Left forelimb (tissue), 1 donor: ENCODE measurements at regions not wholly inside any gene's neighbourhood (a gene's known extent, or its start where the extent isn't known, plus 50 kb on each side); places are given as distances from the start of the nearest gene placed in this dataset.

Experiments
- DNase-seq: peaks from one replicate; pipeline ENCODE4 v3.0.0-alpha.2; 2018; ENCODE audit warnings: low spot score

- no peak for DNase-seq
Measured at GRCh38 chr21:16308269-16308668, 578.5 kb downstream of the USP25 start.

DNA sequence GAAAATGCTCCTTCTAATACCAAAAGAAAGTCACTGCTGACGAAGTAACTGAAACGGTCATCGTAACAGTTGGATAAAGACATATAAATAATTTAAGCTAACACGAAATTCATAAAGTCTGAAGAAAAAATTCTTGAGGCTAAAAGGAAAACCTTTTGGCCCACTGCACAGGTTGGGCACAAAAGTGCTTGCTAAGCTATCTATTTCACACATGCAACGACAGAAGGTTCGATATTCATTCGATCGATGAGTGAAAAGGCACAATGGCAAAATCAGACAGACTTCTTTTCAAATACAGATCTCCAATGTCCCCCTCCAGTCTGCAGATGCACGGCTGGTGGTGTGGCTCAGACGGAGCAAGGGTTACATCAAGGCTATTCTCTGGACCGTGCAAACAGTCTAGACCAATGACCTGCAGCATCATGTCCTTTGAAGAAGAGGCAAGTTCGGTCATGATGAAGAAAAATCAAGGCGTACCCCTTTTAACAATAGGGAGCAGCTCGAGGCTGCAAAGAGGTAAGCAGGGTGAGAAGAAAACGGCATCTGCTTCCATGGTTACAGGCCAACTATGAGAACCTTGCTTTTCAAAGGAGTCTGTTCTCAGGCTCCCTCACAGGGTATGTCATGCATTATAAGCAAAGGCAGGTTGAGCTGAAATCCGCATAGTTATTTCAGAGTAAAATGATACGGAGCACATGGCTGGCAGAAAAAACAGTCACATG, 579.6 kb downstream of the USP25 start:
- no peak for DNase-seq

- DNase-seq: no peak
Measured at GRCh38 chr21:16310176-16310575, 580.4 kb downstream of the USP25 start.

DNA sequence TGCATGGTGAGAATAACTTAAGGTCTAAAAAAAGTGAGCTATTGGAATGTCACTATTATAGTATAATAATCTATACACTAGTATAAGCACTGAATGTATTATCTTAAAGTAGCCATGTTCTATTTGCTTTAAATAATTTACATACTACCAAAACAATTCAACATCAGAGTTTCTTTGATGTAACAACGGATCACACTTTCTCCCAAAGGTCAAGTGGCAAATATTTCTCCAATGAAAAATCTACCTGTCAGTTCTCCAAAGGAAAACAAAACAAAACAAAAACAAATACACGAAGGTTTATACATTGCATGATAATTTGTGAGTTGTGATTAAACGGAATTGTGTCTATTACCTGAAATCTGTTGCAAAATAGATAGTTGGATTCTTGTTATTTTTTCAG, 581.4 kb downstream of the USP25 start:
- DNase-seq: no peak

- no peak for DNase-seq
Measured at GRCh38 chr21:16312321-16312720, 582.5 kb downstream of the USP25 start.

DNA sequence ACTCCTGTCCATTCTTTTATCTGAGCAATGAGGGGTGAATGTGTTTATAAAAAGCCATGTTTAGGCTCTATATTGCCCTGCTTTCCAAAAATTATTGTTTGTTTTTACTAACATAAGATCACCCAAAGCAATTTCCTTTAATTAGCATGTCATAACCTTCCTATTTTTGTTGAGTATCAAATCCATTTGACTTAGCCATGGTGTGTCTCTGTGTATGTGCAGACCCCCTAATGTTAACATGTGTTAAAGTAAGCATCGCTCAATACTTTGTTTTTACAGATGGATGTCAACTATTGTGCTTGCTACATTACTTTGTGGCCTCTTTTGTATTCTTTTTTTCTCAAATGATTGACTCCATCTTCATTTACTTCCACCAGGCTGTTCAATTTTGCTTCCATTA, 585.4 kb downstream of the USP25 start:
- no peak for DNase-seq

- DNase-seq: no peak
Measured at GRCh38 chr21:16318651-16319300, 589.0 kb downstream of the USP25 start.

DNA sequence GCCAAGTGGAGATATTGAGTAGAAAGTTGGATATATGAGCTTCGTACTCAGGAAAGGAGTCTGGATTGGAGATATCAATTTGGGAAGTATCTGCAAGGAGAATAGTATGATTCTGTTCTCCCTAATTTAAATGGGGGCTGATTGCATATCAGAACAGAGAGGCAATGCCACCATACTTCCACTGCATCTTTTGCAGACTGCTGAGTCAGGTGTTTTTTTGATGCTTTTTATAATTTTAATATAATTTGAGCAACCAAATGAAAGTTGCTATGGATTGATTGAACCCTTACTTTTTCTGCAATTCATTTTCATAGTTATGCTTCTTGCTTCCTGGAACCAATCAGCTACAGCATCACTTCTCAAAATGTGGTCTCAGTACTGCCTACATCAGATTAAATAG, 590.3 kb downstream of the USP25 start:
- no peak for DNase-seq

DNA sequence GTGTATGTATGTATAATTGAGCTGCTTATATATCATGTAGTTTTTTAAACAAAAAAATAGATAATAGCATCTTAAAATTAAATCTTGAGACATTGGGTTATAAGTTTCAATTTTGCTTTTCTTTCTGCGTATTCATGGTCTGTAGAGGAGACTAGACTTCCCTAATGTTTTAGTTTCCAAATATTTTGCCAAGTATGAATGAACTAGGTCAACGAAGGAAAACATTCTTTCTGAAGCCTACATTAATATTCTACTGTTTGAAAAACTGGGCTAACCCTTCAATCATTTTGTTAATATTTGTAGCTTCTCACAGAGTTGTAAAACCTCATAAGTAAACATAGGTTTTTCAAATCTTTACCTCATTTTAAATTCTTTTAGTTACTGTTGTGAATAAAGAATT, 592.7 kb downstream of the USP25 start:
- DNase-seq: no peak

DNA sequence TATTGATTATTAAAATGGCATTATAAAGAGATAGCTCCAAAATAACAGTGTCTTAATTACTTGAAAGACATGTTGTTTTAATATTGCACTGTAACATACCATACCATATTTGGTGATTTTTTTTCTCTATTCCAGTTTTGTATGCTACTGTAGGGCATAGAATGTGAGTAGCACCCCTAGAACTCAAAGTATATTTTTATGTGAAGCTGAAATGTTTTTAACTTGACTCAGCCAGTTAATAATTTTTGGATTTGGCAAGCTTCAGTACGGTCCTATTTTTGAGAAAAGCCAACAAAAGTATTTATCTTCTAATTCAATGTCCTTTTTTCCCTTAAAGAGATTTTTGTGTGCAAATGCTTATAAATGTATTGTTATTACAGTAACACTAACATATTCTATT, 593.8 kb downstream of the USP25 start:
- DNase-seq: no peak

- no peak for DNase-seq
Measured at GRCh38 chr21:16324630-16325029, 594.8 kb downstream of the USP25 start.

- no peak for DNase-seq
Measured at GRCh38 chr21:16330082-16330907, 600.5 kb downstream of the USP25 start.

DNA sequence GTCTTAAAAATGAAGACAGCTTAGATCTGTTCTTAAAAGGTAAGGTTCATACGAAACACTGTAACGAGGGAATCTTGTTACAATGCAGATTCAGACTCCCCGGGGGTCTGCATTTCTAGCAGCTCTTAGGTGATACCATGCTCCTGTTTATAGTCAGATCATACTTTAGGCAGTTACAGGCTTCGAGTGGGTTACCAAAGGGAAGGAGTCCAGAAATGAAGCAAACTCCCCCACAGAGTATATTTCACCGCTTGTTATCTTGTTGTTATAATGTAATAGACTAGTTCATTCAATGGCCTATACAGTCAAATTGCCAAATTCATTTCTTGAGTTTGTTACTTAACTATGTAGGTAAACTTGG, 601.1 kb downstream of the USP25 start:
- DNase-seq: no peak

GRCh38 chr21:16337266-16337665, 607.5 kb downstream of the USP25 start:
- no peak for DNase-seq

GRCh38 chr21:16342932-16343331, 613.1 kb downstream of the USP25 start:
- DNase-seq: no peak

DNA sequence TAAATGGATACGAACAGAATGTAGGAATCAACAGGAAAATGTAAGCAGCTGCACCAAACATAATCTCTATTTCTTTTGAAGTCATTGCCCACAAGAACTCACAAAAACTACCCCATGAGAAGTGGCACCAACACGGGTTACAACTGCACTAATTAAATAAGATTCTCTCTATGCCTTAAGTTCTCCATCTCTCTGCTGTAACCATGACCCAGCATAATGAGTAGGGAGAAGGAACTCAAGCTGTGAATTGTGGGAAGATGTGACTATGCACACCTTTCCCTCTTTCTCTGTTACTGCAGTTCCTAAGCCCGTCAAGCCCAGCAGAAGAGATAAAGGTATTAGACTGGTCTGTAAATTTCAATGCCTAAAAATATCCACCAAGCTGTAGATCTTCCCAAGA, 614.0 kb downstream of the USP25 start:
- DNase-seq: no peak

- DNase-seq: no peak
Measured at GRCh38 chr21:16345757-16346156, 616.0 kb downstream of the USP25 start.

DNA sequence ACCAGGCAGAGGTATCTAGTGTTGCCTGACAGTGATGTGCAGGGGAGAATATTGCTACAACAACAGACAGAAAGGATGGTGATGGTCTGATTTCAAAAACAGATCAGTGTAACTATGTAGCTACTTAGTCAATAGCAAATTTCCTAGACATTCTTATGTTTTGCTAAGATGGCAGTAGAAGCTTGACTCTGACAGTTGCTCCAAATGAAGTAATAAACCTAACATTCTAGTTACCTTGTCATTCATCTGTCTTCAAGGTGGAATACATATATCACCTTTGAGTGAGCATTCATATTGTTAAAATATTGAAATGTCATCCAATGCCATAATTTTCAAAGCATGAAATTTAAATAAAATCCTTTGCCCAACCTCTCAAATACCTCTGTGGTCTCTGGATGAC, 617.4 kb downstream of the USP25 start:
- no peak for DNase-seq

DNA sequence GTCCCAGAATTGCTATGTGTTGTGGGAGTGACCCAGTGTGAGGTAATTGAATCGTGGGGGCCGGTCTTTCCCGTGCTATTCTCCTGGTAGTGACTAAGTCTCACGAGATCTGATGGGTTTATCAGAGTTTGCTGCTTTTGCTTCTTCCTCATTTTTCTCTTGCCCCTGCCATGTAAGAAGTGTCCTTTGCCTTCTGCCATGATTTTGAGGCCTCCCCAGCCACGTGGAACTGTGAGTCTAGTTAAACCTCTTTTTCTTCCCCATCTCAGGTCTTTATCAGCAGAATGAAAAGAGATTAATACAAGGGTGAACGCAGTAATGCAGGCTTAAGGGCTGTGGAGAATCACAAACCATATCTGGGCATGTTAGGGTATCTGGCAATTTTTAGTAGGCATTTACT, 624.0 kb downstream of the USP25 start:
- DNase-seq: no peak

DNA sequence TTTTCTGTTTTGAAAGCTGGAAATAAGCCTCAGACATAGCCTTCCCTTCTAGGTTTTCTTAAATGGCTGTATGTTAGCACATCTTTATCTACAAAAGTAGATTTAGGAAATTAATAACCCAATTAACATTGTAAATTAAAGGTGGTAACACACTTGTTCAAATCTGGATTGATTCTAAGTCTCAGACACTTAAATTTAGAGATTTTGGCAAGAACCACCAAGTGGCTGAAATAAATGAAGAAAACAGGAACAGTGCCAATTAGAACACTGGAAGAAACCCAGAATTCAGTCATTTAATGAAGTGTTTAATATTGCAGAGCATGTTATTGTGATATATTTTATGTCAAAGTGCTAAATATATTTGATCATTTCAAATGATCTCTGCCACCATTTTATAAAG, 628.2 kb downstream of the USP25 start:
- DNase-seq: no peak

DNA sequence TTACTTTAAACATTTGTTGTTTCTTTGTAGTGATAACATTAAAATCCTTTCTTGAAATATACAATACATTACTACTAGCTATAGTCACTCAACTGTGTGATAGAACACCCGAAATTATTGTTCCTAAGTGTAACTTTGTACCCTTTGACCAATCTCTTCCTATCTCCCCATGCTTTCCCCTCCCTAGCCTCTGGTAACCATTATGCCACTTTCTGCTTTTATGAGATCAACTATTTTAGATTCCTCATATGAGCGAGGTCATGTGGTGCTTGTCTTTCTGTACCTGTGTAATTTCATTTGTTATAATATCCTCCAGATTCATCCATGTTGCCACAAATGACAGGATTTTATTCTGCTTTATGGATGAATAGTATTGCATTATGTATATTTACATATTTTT, 629.0 kb downstream of the USP25 start:
- no peak for DNase-seq

DNA sequence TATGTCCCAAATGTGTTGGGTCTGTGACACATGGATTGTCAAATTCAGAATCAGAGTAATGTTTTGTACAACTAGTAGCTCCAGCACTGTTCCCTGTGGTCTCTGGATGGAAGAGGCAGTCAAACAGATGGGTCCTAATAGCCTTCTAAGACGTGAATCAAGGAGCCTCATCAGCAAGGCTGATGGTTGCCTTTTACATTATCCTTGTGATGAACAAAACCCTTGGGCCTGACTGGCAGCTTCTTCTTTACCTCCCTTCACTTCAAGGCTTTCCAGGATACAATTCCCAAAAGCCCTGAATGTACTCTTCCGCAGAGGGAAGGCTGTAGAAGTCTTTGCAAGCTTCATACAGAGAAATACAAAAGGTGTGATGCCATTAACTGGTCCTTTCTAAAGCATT, 633.3 kb downstream of the USP25 start:
- no peak for DNase-seq

DNA sequence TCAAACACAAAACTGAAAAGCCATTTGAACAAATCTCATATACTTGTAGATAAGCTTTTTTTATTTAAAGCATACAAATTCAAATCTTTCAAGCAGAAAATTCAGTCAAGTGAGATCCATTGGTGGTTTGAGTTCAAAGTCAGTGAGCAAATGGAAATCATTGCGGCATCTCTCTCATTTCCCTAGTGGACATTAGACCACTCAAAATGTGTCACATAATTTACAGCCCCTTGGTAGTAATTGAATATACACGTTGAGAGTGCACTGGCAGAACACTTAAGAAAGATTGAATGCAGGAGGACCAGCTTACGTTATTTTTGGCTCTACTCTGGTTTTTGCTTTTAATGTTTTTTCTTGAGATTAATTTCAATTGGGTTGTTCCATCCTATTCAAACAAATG, 633.7 kb downstream of the USP25 start:
- DNase-seq: no peak
